Stimulated activated CD8-positive, alpha-beta memory T cell treated with anti-CD3 and anti-CD28 coated beads, Interleukin-12 subunit alpha, Interleukin-12 subunit beta, amount 100 ng/mL, for 1 hour (primary cell): ENCODE measurements at regions not wholly inside any gene's neighbourhood (a gene's known extent, or its start where the extent isn't known, plus 50 kb on each side); places are given as distances from the start of the nearest gene placed in this dataset.

Experiments
- DNase-seq: peaks from one replicate; pipeline ENCODE4 v3.0.0-alpha.2; 2020; ENCODE audit warnings: low read depth

GRCh38 chr2:8159966-8160603 lies 521.8 kb upstream of the ID2 start:
- no peak for DNase-seq

GRCh38 chr2:8160959-8161358 lies 520.9 kb upstream of the ID2 start:
- no peak for DNase-seq

- no peak for DNase-seq
These were observed 519.3 kb upstream of the ID2 start for GRCh38 chr2:8162552-8162951.

GRCh38 chr2:8165550-8165949 lies 516.3 kb upstream of the ID2 start:
- DNase-seq, result no peak

GRCh38 chr2:8168022-8168717 lies 513.7 kb upstream of the ID2 start:
- DNase-seq, result no peak

- DNase-seq, result no peak
These were observed 512.9 kb upstream of the ID2 start for GRCh38 chr2:8168876-8169424.

GRCh38 chr2:8169443-8169842 lies 512.4 kb upstream of the ID2 start:
- DNase-seq, result no peak

GRCh38 chr2:8170552-8171327 lies 511.1 kb upstream of the ID2 start:
- no peak for DNase-seq

- DNase-seq, result no peak
These were observed 510.2 kb upstream of the ID2 start for GRCh38 chr2:8171608-8172007.

GRCh38 chr2:8172661-8173060 lies 509.2 kb upstream of the ID2 start:
- DNase-seq, result no peak

GRCh38 chr2:8174641-8175257 lies 507.1 kb upstream of the ID2 start:
- DNase-seq, result no peak

- DNase-seq, result no peak
These were observed 505.0 kb upstream of the ID2 start for GRCh38 chr2:8176887-8177286.

- no peak for DNase-seq
These were observed 504.3 kb upstream of the ID2 start for GRCh38 chr2:8177566-8177965.

- no peak for DNase-seq
These were observed 502.9 kb upstream of the ID2 start for GRCh38 chr2:8178911-8179310.

GRCh38 chr2:8189316-8189715 lies 492.5 kb upstream of the ID2 start:
- DNase-seq, result no peak

- no peak for DNase-seq
These were observed 491.6 kb upstream of the ID2 start for GRCh38 chr2:8190279-8190678.

- no peak for DNase-seq
These were observed 490.4 kb upstream of the ID2 start for GRCh38 chr2:8191427-8191826.

GRCh38 chr2:8193146-8193545 lies 488.7 kb upstream of the ID2 start:
- DNase-seq, result no peak

GRCh38 chr2:8193686-8194615 lies 487.9 kb upstream of the ID2 start:
- no peak for DNase-seq

GRCh38 chr2:8195784-8196183 lies 486.1 kb upstream of the ID2 start:
- DNase-seq, result no peak

GRCh38 chr2:8196316-8196715 lies 485.5 kb upstream of the ID2 start:
- no peak for DNase-seq
